Muscle of leg (tissue), 3 donors: ENCODE measurements at regions not wholly inside any gene's neighbourhood (a gene's known extent, or its start where the extent isn't known, plus 50 kb on each side); places are given as distances from the start of the nearest gene placed in this dataset.

Source experiments
- DNase-seq: peaks from one replicate; pipeline ENCODE4 v3.0.0; 2013
- H3K27ac ChIP-seq: one replicate; pipeline ENCODE4 v1.5.1; 2013; ENCODE audit warnings: mild to moderate bottlenecking, low read length, control low read depth
- H3K27me3 ChIP-seq: one replicate; pipeline ENCODE4 v1.6.1; 2013; ENCODE audit warnings: low read length; ENCODE audit not compliant: control insufficient read depth, insufficient read depth
- H3K36me3 ChIP-seq: one replicate; pipeline ENCODE4 v1.6.1; 2013; ENCODE audit warnings: low read length; ENCODE audit not compliant: control insufficient read depth, insufficient read depth
- H3K4me1 ChIP-seq: one replicate; pipeline ENCODE4 v1.6.1; 2013; ENCODE audit warnings: low read length; ENCODE audit not compliant: control insufficient read depth, insufficient read depth
- H3K4me3 ChIP-seq: one replicate; pipeline ENCODE4 v1.5.1; 2013; ENCODE audit warnings: low read length, control low read depth
- H3K9me3 ChIP-seq: replicated peaks from 2 replicates; pipeline ENCODE4 v1.6.1; 2013; ENCODE audit warnings: low read depth, low read length; ENCODE audit not compliant: control insufficient read depth
- WGBS: methylation state at CpG from one replicate; pipeline ENCODE4 v1.1.5; 2013; ENCODE audit warnings: missing lambda C conversion rate; ENCODE audit not compliant: insufficient coverage; 5-methylcytosine and 5-hydroxymethylcytosine counted together

DNA sequence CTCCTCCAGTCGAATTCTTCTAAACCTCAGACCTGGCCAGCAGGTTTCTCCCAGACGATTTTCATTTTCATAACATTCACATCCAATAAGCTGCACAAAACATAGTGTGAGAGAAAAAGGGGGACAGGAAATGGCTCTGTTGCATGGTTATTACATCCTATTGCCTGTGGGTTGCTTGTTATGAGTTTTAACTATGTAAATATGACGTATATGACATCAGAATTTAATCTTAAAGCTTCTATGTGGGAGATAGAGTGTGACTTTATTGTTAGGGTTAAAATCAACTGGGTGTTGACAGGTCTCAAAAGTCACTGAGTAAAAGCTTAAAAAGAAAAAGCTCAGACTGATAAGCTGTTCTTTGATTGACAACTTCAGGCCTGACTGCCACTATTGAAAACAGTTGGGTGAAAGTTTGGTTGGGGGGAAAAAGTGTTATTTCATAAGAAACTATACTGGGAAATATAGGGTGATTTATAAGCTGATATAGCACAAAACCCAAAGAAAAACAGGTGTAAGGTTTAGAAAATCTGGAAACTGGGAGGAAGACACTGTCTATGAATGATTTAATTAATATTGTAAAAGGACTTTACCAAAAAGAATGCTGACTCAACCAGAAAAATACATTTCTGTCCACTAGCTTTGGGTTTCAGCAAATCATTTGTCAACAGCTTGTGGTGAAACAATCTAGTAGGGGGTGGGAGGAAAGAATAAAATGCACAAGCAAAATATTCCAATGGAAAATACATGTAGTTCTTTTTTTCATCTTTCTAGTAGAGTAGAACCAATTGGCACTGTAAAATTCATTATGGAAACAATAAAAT is 134.1 kb upstream of the CEP162 start:
- peak overlapping the region; percentile 16 for H3K27ac ChIP-seq
- H3K4me1 ChIP-seq: peaks cover 2% of the 10 kb centered on the region
- H3K27me3 ChIP-seq: no peaks in the 10 kb centered on the region
- peak; percentile 72 for DNase-seq
- H3K9me3 ChIP-seq: no peaks in the 10 kb centered on the region
- H3K36me3 ChIP-seq: no peaks in the 10 kb centered on the region
- no peak overlapping the region for H3K4me3 ChIP-seq
- no CpG with 5 or more reads among the region's 3 CpGs for WGBS

DNA sequence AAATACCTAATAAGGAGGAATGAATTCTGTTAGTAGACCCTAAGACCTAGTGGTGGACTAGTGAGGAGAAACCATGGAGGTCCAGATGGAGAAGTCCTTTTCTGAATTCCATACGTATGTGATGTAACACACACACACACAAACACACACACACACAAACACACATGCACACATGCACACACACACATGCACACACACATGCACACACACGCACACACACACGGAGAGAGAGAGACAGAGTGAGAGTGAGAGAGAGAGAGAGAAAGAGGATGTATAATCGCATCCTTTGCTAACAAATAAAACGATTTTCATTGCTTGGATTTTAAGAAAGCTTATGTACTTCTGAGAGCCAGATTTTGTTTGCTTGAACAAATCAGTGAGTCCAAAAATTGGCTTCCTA is 132.6 kb upstream of the CEP162 start:
- no peaks in the 10 kb centered on the region for H3K36me3 ChIP-seq
- no peak overlapping the region for H3K4me3 ChIP-seq
- H3K4me1 ChIP-seq: peaks cover 2% of the 10 kb centered on the region
- H3K9me3 ChIP-seq: no peaks in the 10 kb centered on the region
- no peak overlapping the region for H3K27ac ChIP-seq
- no peaks in the 10 kb centered on the region for H3K27me3 ChIP-seq
- peak; percentile 36 for DNase-seq
- no CpG with 5 or more reads among the region's 5 CpGs for WGBS

DNA sequence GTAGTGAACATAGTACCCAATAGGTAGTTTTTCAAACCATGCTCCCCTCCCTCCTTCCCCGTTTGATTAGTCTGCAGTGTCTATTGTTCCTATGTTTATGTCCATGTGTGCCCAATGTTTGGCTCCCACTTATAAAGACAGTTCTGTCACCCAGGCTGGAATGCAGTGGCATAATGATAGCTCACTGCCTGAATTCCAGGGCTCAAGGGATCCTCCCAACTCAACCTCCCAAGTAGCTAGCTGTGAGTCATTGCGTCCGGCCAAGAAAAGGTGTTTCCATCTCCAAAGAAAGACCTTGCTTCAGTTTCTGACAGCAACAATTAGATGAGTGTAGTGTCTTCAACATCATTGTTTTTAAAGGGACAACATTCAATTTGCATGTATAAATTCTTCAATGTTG is 131.1 kb upstream of the CEP162 start:
- Histone ChIP-seq H3K27ac (no peak overlapping the region), H3K9me3 (no peaks in the 10 kb centered on the region), H3K4me3 (no peak overlapping the region), H3K36me3 (no peaks in the 10 kb centered on the region), H3K27me3 (no peaks in the 10 kb centered on the region), H3K4me1 (peaks cover 2% of the 10 kb centered on the region)
- WGBS: no CpG with 5 or more reads among the region's 3 CpGs
- no peak for DNase-seq

DNA sequence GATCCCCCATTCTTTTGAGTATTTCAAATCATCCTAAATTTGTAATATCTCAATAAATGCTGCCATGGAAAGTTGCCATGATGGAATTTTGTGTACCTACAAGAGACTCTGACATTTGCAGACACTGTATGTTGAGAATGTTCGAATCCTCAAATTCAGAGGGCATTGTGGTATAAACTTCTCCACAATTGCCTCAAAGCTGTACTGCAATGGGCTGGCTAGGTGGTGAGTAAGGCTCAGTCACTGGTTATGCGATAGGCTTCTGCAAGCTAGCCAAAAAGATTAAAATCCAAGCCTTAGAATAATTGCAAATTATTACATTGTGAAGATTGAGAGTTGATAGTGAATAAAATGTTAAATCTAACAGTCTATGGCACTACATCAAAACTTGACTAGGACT is 130.2 kb upstream of the CEP162 start:
- Histone ChIP-seq H3K36me3 (no peaks in the 10 kb centered on the region), H3K27me3 (no peaks in the 10 kb centered on the region), H3K9me3 (no peaks in the 10 kb centered on the region), H3K4me1 (peaks cover 2% of the 10 kb centered on the region), H3K27ac (no peak overlapping the region), H3K4me3 (no peak overlapping the region)
- no CpG with 5 or more reads among the region's 2 CpGs for WGBS
- no peak for DNase-seq

DNA sequence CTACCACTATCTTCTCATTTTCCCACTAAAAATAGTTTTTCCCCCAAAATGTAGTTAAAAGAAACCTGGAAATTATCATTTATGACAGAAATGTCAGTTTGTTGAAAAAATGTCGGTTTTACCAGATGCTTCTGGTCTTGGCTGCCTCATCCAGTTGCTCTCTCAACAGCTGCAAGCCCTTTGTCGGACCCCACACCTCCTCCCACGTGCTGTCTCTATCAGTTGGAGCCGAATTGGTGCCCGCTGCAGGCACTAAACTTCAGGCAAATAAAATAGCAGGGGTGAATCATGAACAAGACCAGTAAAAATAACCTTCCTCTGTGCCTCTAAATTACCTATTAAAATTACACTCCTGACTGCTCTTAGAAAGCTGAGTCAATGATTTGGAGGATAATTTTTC is 129.5 kb upstream of the CEP162 start:
- no peak overlapping the region for H3K27ac ChIP-seq
- H3K4me1 ChIP-seq: peaks cover 2% of the 10 kb centered on the region
- H3K9me3 ChIP-seq: no peaks in the 10 kb centered on the region
- no peak overlapping the region for H3K4me3 ChIP-seq
- no peaks in the 10 kb centered on the region for H3K27me3 ChIP-seq
- peak; percentile 29 for DNase-seq
- no peaks in the 10 kb centered on the region for H3K36me3 ChIP-seq
- 14% methylated on average over 4 of the region's 5 CpGs for WGBS

DNA sequence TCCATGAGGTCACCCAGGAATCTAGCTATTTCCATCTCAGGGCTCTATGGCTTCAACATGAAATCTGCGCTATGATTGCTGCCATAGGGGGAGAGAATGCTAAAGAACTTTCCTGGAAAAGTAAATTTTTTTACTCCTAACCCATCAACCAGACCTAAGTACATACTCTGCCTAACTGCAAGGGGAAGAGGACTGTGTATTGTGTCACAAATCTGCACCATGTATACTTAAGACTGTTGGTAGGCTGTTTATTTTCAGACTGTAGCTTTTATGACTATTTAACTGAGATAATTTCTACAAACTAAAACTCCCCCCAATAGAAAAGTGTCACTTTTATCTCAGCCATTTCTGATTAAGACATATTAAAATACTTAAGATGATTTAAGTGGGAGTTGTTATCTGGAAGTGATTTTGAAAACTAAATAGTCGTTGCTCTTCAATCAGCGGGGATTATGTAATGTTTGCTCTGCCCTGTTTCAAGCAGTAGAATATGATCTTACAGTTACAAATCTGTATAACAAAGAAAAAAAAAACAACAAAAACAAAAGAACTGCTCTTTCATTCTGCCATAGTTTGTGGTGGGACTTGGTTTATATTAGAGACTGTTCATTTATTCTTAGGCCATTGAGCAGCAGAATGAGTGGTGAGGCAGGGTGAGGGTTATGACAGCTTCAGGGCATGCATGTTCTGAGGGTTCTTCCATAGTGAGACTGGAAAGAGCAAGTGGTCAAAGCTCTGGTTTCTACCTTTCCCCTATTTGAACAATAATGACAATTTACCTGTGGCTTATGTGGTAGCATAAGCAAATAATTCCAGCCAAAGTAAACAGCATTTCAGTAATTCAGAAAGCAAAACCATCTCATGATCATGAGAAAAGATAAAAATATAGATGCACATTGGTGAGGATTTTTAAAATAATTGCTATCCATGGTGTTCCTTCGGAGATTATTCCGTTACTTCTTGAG is 126.3 kb upstream of the CEP162 start:
- DNase-seq: no peak
- Histone ChIP-seq H3K27ac (no peak overlapping the region), H3K9me3 (no peaks in the 10 kb centered on the region), H3K4me1 (peaks cover 2% of the 10 kb centered on the region), H3K4me3 (no peak overlapping the region), H3K36me3 (no peaks in the 10 kb centered on the region), H3K27me3 (no peaks in the 10 kb centered on the region)
- 100% methylated on average over 1 of the region's 5 CpGs for WGBS

DNA sequence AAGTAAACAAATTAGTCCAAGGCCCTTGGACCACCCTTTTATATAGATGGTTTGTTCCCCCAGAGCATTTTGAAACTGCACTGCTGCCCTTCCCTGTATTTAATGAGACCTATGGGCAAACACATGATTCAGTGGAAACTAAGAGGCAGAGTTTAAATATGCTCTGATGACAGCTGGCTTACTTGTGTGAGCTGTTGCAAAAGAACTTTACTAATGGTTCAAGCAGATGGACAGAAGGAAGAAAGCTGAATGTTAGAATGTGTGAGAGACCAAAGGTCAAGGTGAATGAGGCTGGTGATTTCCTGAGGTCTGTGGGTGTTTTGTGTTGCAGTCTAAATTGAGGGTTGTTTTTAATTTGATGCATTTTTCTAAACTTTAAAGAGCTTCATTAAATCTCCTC is 123.0 kb upstream of the CEP162 start:
- Histone ChIP-seq H3K4me1 (no peaks in the 10 kb centered on the region), H3K27me3 (no peaks in the 10 kb centered on the region), H3K9me3 (no peaks in the 10 kb centered on the region), H3K27ac (no peak overlapping the region), H3K4me3 (no peak overlapping the region), H3K36me3 (no peaks in the 10 kb centered on the region)
- DNase-seq: peak; percentile 86

DNA sequence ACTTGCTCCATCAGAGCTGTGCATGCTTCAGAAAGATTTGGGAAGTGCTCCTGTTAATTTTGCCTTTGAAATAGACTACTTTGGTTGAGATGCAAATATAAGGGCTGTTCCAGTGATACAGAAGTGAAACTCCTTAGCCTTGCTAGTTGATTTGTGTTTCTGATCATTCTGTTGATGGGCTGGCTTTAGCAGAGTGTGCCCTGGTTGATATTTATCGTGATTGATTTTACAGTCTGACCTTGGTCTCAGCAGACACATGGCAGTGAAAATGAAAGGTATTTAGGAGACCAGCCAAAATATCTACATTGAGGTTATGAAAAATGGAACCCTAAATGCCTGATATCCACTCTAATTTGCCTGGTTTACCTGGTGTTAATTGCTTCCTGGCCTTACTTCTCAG is 122.1 kb upstream of the CEP162 start:
- no CpG with 5 or more reads among the region's 1 CpG for WGBS

DNA sequence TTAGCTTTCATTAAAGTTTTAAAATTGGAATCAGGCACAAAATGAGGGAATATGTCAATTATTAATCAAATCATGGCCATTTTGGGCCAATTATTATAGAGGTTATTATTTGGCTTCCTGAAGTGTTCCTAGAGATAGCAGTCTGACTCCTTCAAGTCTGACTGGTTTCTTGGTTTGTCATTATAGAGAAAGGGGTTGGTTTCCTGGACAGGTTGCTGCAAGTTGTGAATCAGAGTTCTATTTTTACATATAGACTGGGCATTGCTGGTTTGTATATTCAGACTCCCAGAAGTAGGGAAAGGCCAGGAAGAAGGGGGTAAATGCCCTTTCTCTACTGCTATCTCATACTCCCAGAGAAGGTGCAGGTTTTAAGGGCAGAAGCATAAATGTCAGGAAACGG is 121.4 kb upstream of the CEP162 start:
- Histone ChIP-seq H3K9me3 (no peaks in the 10 kb centered on the region), H3K4me3 (no peak overlapping the region), H3K27ac (no peak overlapping the region), H3K36me3 (no peaks in the 10 kb centered on the region), H3K27me3 (no peaks in the 10 kb centered on the region), H3K4me1 (no peaks in the 10 kb centered on the region)
- DNase-seq: no peak
- WGBS: no CpG with 5 or more reads among the region's 1 CpG

More for the DNA sequence above, 122.1 kb upstream of the CEP162 start:
- Histone ChIP-seq H3K36me3 (no peaks in the 10 kb centered on the region), H3K4me3 (no peak overlapping the region), H3K27me3 (no peaks in the 10 kb centered on the region), H3K27ac (no peak overlapping the region), H3K9me3 (no peaks in the 10 kb centered on the region), H3K4me1 (no peaks in the 10 kb centered on the region)
- DNase-seq: no peak

DNA sequence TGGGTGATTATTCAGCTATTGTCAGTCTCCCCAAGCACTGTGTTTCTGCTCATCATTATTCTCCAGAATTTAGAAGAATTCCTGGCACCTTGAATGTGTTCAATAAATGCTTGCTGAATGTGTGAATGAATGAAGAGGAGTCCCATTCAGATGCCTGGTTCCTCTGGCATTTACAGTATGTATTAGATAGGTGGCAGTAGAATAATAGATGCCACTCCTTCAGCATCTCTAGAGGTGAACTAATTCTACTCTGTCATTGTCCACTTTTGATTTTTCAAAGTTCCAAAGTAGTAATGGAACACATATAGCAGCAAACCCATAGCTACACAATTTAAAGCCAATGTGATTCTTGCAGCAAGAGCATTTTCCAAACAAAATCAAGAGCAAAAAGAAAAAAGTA is 118.9 kb upstream of the CEP162 start:
- no peaks in the 10 kb centered on the region for H3K27me3 ChIP-seq

More for the DNA sequence above, 118.9 kb upstream of the CEP162 start:
- Histone ChIP-seq H3K4me3 (no peak overlapping the region), H3K9me3 (no peaks in the 10 kb centered on the region), H3K36me3 (no peaks in the 10 kb centered on the region), H3K27ac (no peak overlapping the region), H3K4me1 (no peaks in the 10 kb centered on the region)
- no peak for DNase-seq
